ACHN (cell line): ENCODE measurements at regions not wholly inside any gene's neighbourhood (a gene's known extent, or its start where the extent isn't known, plus 50 kb on each side); places are given as distances from the start of the nearest gene placed in this dataset.
A peak's percentile ranks its signal among the peaks of the same experiment; 100 is the strongest.
"Not testable (repeated sequence)": the region's sequence is repeated elsewhere in the genome, so short reads cannot be mapped to it uniquely, and the experiment has no call there.

Experiments
- DNase-seq: peaks from one replicate; pipeline ENCODE4 v3.0.0-alpha.2; 2015
- in situ Hi-C: cut with HindIII; loops from 2 replicates; pipeline ENCODE4 v1.10.0; 2017; ENCODE audit warnings: low sequenced_read_pairs, low pct_ligation_motif_present, low pct_unique_long_range_greater_than_20kb

GRCh38 chr14:46596236-46596635 lies 55.3 kb downstream of the RPL10L start:
- in situ Hi-C loops: no loop called here

GRCh38 chr14:46582826-46583225 lies 68.8 kb downstream of the RPL10L start:
- in situ Hi-C loops: no loop called here
- no peak for DNase-seq

More at GRCh38 chr14:46596236-46596635, 55.3 kb downstream of the RPL10L start:
- DNase-seq: no peak

GRCh38 chr14:46581036-46581671 lies 70.4 kb downstream of the RPL10L start:
- in situ Hi-C loops: no loop called here
- peak; percentile 54 for DNase-seq

- no peak for DNase-seq
- in situ Hi-C loops: no loop called here
Measured at GRCh38 chr14:46574978-46575375, 76.6 kb downstream of the RPL10L start.

GRCh38 chr14:46574221-46574977 lies 77.2 kb downstream of the RPL10L start:
- DNase-seq: no peak
- in situ Hi-C loops: no loop called here

GRCh38 chr14:46573498-46573897 lies 78.1 kb downstream of the RPL10L start:
- DNase-seq: no peak
- in situ Hi-C loops: no loop called here

- in situ Hi-C loops: no loop called here
- peak; percentile 11 for DNase-seq
Measured at GRCh38 chr14:46571970-46572369, 79.6 kb downstream of the RPL10L start.

GRCh38 chr14:46568161-46568560 lies 83.4 kb downstream of the RPL10L start:
- DNase-seq, in situ Hi-C loops: not testable (repeated sequence)

- in situ Hi-C loops: no loop called here
Measured at GRCh38 chr14:46550836-46551235, 100.7 kb downstream of the RPL10L start.

GRCh38 chr14:46540986-46541385 lies 110.6 kb downstream of the RPL10L start:
- DNase-seq: no peak
- in situ Hi-C loops: no loop called here

More at GRCh38 chr14:46550836-46551235, 100.7 kb downstream of the RPL10L start:
- no peak for DNase-seq

- in situ Hi-C loops: no loop called here
- DNase-seq: no peak
Measured at GRCh38 chr14:46519121-46519520, 132.5 kb downstream of the RPL10L start.

- in situ Hi-C loops, DNase-seq: not testable (repeated sequence)
Measured at GRCh38 chr14:46508752-46509151, 142.8 kb downstream of the RPL10L start.

GRCh38 chr14:46499521-46499920 lies 152.1 kb downstream of the RPL10L start:
- DNase-seq: no peak
- in situ Hi-C loops: no loop called here

- in situ Hi-C loops: no loop called here
- DNase-seq: no peak
Measured at GRCh38 chr14:46496409-46496808, 155.2 kb downstream of the RPL10L start.

GRCh38 chr14:46490238-46490685 lies 161.3 kb downstream of the RPL10L start:
- peak; percentile 60 for DNase-seq
- in situ Hi-C loops: no loop called here

- in situ Hi-C loops: no loop called here
- DNase-seq: no peak
Measured at GRCh38 chr14:46488374-46488773, 163.2 kb downstream of the RPL10L start.

- no peak for DNase-seq
- in situ Hi-C loops: no loop called here
Measured at GRCh38 chr14:46487582-46488350, 163.8 kb downstream of the RPL10L start.

GRCh38 chr14:46482200-46482599 lies 169.4 kb downstream of the RPL10L start:
- DNase-seq: no peak
- in situ Hi-C loops: no loop called here

- no peak for DNase-seq
- in situ Hi-C loops: no loop called here
Measured at GRCh38 chr14:46480817-46481216, 170.8 kb downstream of the RPL10L start.
